ENCODE measurements at regions not wholly inside any gene's neighbourhood (a gene's known extent, or its start where the extent isn't known, plus 50 kb on each side); places are given as distances from the start of the nearest gene placed in this dataset.

- no peak for DNase-seq
Measured at GRCh38 chr11:95432714-95433503, 201.9 kb upstream of the SESN3 start.

- DNase-seq: no peak
Measured at GRCh38 chr11:95429376-95429907, 198.4 kb upstream of the SESN3 start.

- DNase-seq: no peak
Measured at GRCh38 chr11:95426823-95427462, 195.9 kb upstream of the SESN3 start.

- DNase-seq: peak; percentile 79
Measured at GRCh38 chr11:95419915-95420314, 188.9 kb upstream of the SESN3 start.

GRCh38 chr11:95418916-95419315 lies 187.9 kb upstream of the SESN3 start:
- DNase-seq: no peak

GRCh38 chr11:95417832-95418231 lies 186.8 kb upstream of the SESN3 start:
- DNase-seq: no peak

GRCh38 chr11:95415837-95416304 lies 184.9 kb upstream of the SESN3 start:
- no peak for DNase-seq

GRCh38 chr11:95414217-95414616 lies 183.2 kb upstream of the SESN3 start:
- no peak for DNase-seq

- DNase-seq: no peak
Measured at GRCh38 chr11:95413761-95414160, 182.8 kb upstream of the SESN3 start.

- DNase-seq: no peak
Measured at GRCh38 chr11:95413021-95413420, 182.0 kb upstream of the SESN3 start.

GRCh38 chr11:95412074-95412473 lies 181.1 kb upstream of the SESN3 start:
- DNase-seq: no peak

- peak; percentile 52 for DNase-seq
Measured at GRCh38 chr11:95410707-95411106, 179.7 kb upstream of the SESN3 start.

GRCh38 chr11:95406271-95406670 lies 175.3 kb upstream of the SESN3 start:
- no peak for DNase-seq

GRCh38 chr11:95404370-95404769 lies 173.4 kb upstream of the SESN3 start:
- DNase-seq: no peak

GRCh38 chr11:95398437-95399112 lies 167.6 kb upstream of the SESN3 start:
- peak; percentile 30 for DNase-seq

- DNase-seq: no peak
Measured at GRCh38 chr11:95392644-95393043, 161.6 kb upstream of the SESN3 start.

- DNase-seq: no peak
Measured at GRCh38 chr11:95389427-95389826, 158.4 kb upstream of the SESN3 start.

GRCh38 chr11:95388086-95388485 lies 157.1 kb upstream of the SESN3 start:
- DNase-seq: no peak

GRCh38 chr11:95387325-95387724 lies 156.3 kb upstream of the SESN3 start:
- no peak for DNase-seq

- no peak for DNase-seq
Measured at GRCh38 chr11:95385577-95385976, 154.6 kb upstream of the SESN3 start.

GRCh38 chr11:95379479-95379878 lies 148.5 kb upstream of the SESN3 start:
- DNase-seq: no peak

- no peak for DNase-seq
Measured at GRCh38 chr11:95378789-95379188, 147.8 kb upstream of the SESN3 start.

- peak; percentile 55 for DNase-seq
Measured at GRCh38 chr11:95378111-95378510, 147.1 kb upstream of the SESN3 start.
